OCI-LY7 (cell line): ENCODE measurements at regions not wholly inside any gene's neighbourhood (a gene's known extent, or its start where the extent isn't known, plus 50 kb on each side); places are given as distances from the start of the nearest gene placed in this dataset.
"Not testable (repeated sequence)": the region's sequence is repeated elsewhere in the genome, so short reads cannot be mapped to it uniquely, and the experiment has no call there.

Experiments used
- EZH2phosphoT487 ChIP-seq: fragments of 200-600 bp; sonication (generic); IDR thresholded peaks from 2 replicates; pipeline ENCODE4 v1.6.1; 2018; ENCODE audit warnings: low read depth, borderline replicate concordance, mild to moderate bottlenecking, mixed run types, antibody characterized with exemption, low read length, moderate library complexity, mixed read lengths
- TF ChIP-seq, protein P1 (sequence below): fragments of 200-600 bp; sonication (generic); conservative IDR thresholded peaks from 2 replicates; pipeline ENCODE4 v1.5.1; 2014; ENCODE audit warnings: mild to moderate bottlenecking, antibody characterized with exemption, low read length, moderate library complexity, mixed read lengths

GRCh38 chr2:87331940-87332583, 310.4 kb upstream of the PLGLB1 start:
- TF ChIP-seq, protein P1, sequence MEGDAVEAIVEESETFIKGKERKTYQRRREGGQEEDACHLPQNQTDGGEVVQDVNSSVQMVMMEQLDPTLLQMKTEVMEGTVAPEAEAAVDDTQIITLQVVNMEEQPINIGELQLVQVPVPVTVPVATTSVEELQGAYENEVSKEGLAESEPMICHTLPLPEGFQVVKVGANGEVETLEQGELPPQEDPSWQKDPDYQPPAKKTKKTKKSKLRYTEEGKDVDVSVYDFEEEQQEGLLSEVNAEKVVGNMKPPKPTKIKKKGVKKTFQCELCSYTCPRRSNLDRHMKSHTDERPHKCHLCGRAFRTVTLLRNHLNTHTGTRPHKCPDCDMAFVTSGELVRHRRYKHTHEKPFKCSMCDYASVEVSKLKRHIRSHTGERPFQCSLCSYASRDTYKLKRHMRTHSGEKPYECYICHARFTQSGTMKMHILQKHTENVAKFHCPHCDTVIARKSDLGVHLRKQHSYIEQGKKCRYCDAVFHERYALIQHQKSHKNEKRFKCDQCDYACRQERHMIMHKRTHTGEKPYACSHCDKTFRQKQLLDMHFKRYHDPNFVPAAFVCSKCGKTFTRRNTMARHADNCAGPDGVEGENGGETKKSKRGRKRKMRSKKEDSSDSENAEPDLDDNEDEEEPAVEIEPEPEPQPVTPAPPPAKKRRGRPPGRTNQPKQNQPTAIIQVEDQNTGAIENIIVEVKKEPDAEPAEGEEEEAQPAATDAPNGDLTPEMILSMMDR = not testable (repeated sequence)
- not testable (repeated sequence) for TF ChIP-seq EZH2phosphoT487
